GM19035 (cell line): ENCODE measurements at regions not wholly inside any gene's neighbourhood (a gene's known extent, or its start where the extent isn't known, plus 50 kb on each side); places are given as distances from the start of the nearest gene placed in this dataset.
"Not testable (repeated sequence)": the region's sequence is repeated elsewhere in the genome, so short reads cannot be mapped to it uniquely, and the experiment has no call there.

Experiments used
- ATAC-seq: cut with Tn5 transposase; IDR thresholded peaks from one replicate; pipeline ENCODE4 v1.9.1; 2021; ENCODE audit not compliant: unreplicated experiment

- no peak for ATAC-seq
These were observed 114.5 kb downstream of the KCNRG start for GRCh38 chr13:50129706-50130122.

DNA sequence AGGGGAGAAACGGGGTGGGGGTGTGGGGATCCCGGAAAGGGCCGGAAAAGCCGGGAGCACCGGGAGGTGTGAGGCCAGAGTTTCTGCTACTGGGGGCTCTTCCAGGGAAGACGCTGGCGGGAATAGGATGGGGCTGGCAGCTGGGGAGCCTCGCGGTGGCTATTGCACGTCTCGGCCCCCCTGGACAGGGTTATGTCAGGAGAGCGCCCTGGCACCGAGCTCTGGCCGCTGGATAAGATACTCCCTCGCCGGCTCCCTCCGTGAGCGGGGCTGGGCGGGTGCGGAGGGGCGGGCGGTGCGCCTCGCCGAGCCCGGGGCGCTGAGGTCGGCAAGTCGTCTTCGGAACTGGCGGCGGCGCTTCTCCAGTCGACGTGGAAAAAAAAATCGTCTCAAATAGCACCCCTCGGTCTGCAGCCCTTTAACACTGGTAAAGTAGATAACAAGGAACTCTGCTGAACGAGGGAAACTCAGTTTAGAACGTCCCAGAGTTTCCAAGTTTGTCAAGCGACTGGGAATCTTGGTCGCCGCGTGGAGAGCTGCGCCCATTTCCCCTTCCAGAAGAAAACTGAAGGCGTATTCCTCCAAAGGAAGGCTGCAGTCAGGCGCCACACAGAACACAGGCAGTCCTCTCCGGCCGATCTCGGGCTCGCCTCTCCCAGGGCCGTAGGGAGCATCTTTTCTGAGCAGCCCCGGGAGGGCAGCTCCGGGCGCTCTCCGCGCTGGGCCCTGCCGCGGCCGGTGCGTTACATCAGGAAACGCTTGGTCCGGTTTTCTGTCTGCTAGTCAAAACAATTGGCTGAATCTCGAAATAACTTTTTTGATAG is 115.1 kb downstream of the KCNRG start:
- ATAC-seq: no peak

GRCh38 chr13:50131920-50132903 is 117.0 kb downstream of the KCNRG start:
- no peak for ATAC-seq

DNA sequence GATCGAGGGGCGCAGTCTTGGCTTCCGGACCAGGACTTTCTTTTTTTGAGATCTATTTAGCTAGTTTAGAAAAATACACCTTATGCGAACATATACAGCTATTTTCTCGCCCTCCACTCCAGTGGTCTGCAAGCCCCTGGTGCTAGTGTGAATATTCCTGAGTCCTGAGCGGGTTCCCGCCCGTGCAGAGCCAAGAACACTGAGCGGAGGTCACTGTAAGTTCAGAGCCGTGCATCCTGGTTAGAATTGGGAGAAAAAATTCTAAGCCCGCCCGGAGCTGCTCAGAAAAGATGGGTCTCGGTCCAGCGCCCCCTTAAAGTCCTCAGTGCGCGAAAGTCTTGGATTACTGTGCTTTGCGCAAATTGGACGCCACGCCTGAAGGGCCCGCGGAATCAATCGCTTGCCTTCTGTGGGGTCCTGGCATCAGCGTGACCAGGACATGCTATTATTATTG is 117.7 kb downstream of the KCNRG start:
- ATAC-seq: no peak

DNA sequence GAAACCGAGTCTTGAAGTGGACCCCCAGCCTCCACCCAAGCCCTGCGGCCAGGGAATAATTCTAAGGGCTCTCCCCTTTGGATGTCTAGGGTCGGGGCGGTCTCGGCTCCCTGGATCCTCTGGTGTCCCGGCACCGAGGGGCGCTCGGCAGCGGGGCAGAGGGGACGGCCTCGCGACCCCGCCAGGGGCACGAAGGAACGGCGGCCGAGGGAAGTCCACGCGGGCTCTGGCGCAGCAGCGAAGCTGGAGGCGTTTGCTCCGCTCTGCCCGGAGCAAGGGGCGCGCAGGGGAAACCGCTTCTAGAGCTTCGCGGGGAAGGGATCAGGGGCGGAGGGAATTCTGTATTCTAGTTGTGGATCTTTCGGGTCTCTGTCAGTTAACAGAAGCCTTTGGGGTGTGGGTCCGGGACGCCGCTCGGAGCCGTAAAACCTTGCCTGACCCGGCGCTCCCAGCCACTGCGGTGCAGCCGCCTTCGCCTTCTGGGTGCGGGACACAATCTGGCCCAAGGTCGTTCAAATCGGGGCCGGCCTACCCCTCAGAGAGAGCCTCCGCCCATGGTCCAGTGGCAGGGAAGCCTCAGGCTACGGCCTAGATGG is 118.2 kb downstream of the KCNRG start:
- ATAC-seq: no peak

GRCh38 chr13:50136226-50136625 is 121.0 kb downstream of the KCNRG start:
- no peak for ATAC-seq

- no peak for ATAC-seq
These were observed 121.4 kb downstream of the KCNRG start for GRCh38 chr13:50136678-50137077.

GRCh38 chr13:50139435-50139934 is 124.2 kb downstream of the KCNRG start:
- not testable (repeated sequence) for ATAC-seq

DNA sequence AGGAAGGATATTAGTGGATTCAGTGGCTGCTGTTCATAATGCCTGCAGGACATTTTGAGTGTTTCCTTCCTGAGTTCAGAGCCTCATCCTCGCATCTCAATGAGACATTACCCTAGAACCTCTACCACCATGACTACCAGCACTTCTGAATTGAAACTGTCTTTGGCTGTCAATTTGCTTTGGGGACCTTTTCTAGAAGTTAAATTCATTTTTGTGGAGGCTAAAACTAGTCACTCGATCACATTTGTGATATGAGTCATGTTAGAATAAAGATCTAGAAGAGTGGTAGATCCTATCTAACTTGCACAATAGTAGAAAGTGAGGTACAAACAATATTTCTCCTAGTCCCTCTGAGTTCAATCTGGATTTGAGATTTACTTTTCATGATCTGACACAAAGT is 124.9 kb downstream of the KCNRG start:
- no peak for ATAC-seq

DNA sequence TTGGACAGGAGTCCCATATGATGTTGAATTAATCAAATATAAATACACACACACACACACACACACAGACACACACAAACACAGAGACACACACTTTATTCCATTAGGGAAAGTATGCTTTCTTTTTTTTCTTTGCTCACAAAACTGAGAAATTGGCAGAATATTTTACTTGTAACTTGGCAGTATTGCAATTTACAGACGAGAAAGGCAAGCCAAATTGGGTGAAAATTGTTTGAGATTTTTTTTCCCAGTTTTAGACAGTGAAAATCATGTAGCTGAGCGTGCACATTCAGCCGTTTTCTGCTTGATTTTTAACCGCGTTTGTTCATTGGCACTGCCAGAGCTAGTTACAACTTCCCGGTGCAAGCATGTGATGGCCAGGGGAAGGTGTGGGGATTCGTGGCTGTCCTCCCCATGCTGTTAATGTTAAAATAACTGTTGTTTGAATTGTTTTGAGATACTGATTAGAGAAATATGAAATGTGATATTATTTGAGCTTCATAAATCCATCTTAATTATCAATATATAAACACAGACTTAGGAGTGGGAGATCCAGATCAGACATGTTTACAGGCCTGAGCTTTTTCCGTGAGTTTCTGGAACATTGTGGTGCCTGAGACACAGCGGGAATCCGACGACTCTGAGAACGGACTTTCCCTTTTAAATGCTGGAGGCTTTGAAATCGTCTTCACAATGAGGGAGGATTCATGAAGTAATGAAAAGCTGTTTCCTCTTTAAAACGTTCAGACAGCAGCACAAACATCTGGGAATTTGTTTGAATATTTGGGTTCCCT is 125.5 kb downstream of the KCNRG start:
- ATAC-seq: no peak

- no peak for ATAC-seq
These were observed 126.2 kb downstream of the KCNRG start for GRCh38 chr13:50141375-50141975.

- ATAC-seq: no peak
These were observed 129.3 kb downstream of the KCNRG start for GRCh38 chr13:50144246-50145160.

DNA sequence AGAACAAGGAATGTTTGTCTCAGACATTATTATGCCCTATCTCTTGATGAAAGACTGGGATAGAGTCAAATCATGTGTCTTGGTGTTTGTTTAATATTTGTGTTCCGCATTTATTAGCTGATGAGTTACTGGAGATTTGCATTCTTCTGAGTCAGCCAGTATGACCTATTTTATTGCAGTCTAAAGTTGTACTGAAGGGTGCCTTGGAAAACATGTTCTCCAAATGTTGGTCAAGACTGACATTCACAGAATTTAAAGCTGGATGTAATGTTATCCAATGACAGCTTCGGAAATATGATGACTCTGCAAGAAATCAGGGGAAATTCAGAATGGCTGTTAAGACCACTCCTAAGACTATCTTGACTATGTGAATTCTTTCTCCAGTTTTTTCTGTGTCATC is 134.0 kb downstream of the KCNRG start:
- ATAC-seq: no peak

- ATAC-seq: no peak
These were observed 134.7 kb downstream of the KCNRG start for GRCh38 chr13:50149932-50150331.

DNA sequence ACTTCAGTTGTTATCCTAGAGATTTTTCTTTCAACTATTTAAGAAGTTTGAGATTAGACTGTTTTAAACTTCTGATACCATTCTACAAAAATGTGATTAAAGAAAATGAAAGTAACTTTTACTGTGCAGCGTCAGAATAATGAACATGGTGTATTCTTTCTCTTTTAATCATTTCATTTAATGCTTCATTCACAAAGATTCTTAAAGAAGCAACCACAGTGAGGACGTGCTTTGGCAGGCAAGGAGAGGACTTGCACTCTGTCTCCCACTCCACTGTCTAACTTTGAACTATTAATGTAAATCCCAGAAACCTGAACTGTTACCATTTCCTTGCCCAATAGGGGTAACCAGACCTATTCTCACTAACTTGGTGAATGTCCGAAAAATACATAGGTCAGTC is 137.0 kb downstream of the KCNRG start:
- ATAC-seq: peak; percentile 10

DNA sequence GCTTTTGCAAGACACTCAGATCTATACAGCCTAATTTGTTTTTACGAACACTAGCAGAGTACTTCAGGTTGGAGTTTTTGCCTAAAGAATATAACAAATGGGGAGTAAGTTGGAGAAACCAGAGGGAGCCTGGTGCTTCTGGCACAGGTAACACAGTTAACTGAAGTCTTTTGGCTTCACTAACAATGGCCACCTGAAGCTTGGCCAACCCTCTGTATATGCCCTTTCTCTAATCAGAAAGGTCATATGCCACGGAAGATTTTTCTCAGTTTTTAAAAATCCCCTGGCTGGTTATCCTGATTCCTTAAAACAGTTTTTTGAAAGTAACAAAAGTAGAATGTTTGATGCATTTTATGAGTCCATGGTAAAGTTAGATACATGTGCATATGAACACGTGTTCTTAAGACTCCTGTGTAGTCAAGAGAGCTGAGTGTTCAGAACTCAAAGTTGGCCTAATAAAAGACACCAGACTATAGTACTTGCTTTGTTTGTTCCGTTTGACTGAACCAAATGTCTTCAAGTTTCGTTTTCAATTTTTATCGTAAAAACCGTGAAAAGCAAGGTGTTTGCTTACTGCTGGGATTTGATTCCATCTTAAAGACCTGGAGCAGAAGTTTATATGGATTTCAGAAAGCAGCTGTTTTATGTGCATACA is 137.5 kb downstream of the KCNRG start:
- peak; percentile 72 for ATAC-seq

DNA sequence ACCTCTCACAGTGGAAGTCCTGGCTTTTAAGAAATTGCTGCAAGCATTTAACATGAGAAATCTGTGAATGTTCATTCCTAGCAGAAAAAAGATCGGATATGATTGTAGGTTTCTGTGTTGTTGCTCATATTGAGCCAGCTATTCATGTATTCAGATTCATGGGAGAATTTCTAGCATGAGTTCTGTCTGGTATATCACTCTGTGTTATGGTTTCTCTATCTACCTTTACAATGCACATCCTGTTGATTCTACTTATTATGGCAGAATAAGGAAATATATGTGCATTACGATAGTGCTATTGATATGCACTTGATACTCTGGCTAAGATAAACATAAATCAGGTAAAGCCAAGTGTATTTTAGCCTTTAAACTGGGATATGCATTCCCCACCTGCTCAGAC is 138.2 kb downstream of the KCNRG start:
- no peak for ATAC-seq

DNA sequence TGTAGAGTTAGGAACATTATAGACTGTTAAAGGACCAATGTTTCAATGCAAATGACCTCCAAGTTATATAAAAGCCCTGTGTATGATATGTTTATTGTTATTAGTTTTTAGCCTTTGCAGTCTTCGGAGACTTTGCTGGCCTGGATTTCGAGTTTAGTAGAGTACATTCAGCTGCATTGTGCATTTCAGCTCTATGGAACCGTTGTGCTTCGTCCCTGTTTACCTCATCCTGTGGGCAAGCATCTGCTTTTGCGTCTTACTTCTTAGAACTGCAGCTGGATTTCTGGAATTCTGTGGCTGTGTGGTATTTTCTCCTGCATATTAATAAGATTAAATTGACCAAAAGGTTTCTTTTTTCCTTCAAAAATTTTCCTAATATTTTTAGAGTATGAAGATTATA is 138.6 kb downstream of the KCNRG start:
- ATAC-seq: no peak
